IMR-90 (cell line): ENCODE measurements at regions not wholly inside any gene's neighbourhood (a gene's known extent, or its start where the extent isn't known, plus 50 kb on each side); places are given as distances from the start of the nearest gene placed in this dataset.

Experiments
- ATAC-seq: fragments of 200-7000 bp; cut with Tn5 transposase; 2 replicates; pipeline ENCODE4 v1.9.1; 2020; ENCODE audit warnings: low read depth, mild to moderate bottlenecking, moderate library complexity
- BruUV-seq: library from RNA; stranded (reverse); fragments of 400-500 nt; replicated peaks from 2 replicates; lab custom pipeline; 2021; lab: Mats Ljungman, UMichigan
- CTCF ChIA-PET: fragments of 300-600 bp; formaldehyde crosslinking; extraction: SDS; loops from one replicate; lab custom pipeline; 2021; ENCODE audit warnings: antibody characterized with exemption; lab: Yijun Ruan, JAX
- POLR2A ChIA-PET: fragments of 300-600 bp; sonication (Branson Sonifier 250); formaldehyde crosslinking; loops from one replicate; lab custom pipeline; 2022; ENCODE audit warnings: antibody characterized with exemption; ENCODE audit not compliant: unreplicated experiment; lab: Charles Lee
- DNase-seq: peaks from one replicate; pipeline ENCODE4 v3.0.0; 2013
- H2AFZ ChIP-seq: replicated peaks from 2 replicates; pipeline ENCODE3; 2013; ENCODE audit warnings: low read length, mild to moderate bottlenecking; ENCODE audit not compliant: poor library complexity
- H2AK5ac ChIP-seq: 2 replicates; pipeline ENCODE4 v1.6.1; 2013; ENCODE audit warnings: low read depth, low read length, inconsistent platforms
- H2AK9ac ChIP-seq: replicated peaks from 2 replicates; pipeline ENCODE3; 2013; ENCODE audit warnings: mild to moderate bottlenecking, low read depth, low read length, moderate library complexity; ENCODE audit not compliant: poor library complexity
- H2BK120ac ChIP-seq: 2 replicates; pipeline ENCODE4 v1.6.1; 2013; ENCODE audit warnings: low read depth, low read length, inconsistent platforms
- H2BK15ac ChIP-seq: 3 replicates; pipeline ENCODE4 v1.6.1; 2013; ENCODE audit warnings: low read depth, low read length, inconsistent platforms
- H2BK20ac ChIP-seq: 2 replicates; pipeline ENCODE4 v1.6.1; 2013; ENCODE audit warnings: low read depth, mild to moderate bottlenecking, inconsistent platforms, low read length, moderate library complexity
- H2BK5ac ChIP-seq: 2 replicates; pipeline ENCODE4 v1.6.1; 2013; ENCODE audit warnings: mild to moderate bottlenecking, low read depth, low read length, inconsistent platforms; ENCODE audit not compliant: poor library complexity, severe bottlenecking
- H3K14ac ChIP-seq: replicated peaks from 2 replicates; pipeline ENCODE4 v1.6.1; 2013; ENCODE audit warnings: low read depth, low read length, inconsistent platforms
- H3K18ac ChIP-seq: 2 replicates; pipeline ENCODE4 v1.6.1; 2013; ENCODE audit warnings: low read depth, low read length, control low read depth
- H3K23ac ChIP-seq: 2 replicates; pipeline ENCODE4 v1.6.1; 2013; ENCODE audit warnings: low read depth, low read length, inconsistent platforms
- H3K27ac ChIP-seq: 2 replicates; pipeline ENCODE4 v1.5.1; 2013; ENCODE audit warnings: mild to moderate bottlenecking, control low read depth, low read length; ENCODE audit not compliant: insufficient read depth
- H3K27me3 ChIP-seq: 2 replicates; pipeline ENCODE4 v1.6.1; 2013; ENCODE audit warnings: low read length; ENCODE audit not compliant: control insufficient read depth, insufficient read depth
- H3K36me3 ChIP-seq: 2 replicates; pipeline ENCODE4 v1.6.1; 2013; ENCODE audit warnings: low read length, mixed read lengths; ENCODE audit not compliant: control insufficient read depth, insufficient read depth
- H3K4ac ChIP-seq: 2 replicates; pipeline ENCODE4 v1.6.1; 2013; ENCODE audit warnings: low read depth, low read length, inconsistent platforms
- H3K4me1 ChIP-seq: 2 replicates; pipeline ENCODE4 v1.6.1; 2013; ENCODE audit warnings: low read length, mixed read lengths; ENCODE audit not compliant: control insufficient read depth, insufficient read depth
- H3K4me2 ChIP-seq: 2 replicates; pipeline ENCODE4 v1.6.1; 2013; ENCODE audit warnings: low read depth, mild to moderate bottlenecking, control low read depth, low read length, moderate library complexity
- H3K4me3 ChIP-seq: 2 replicates; pipeline ENCODE4 v1.5.1; 2013; ENCODE audit warnings: low read depth, mild to moderate bottlenecking, control low read depth, low read length, moderate library complexity; ENCODE audit not compliant: insufficient read depth
- H3K56ac ChIP-seq: 2 replicates; pipeline ENCODE4 v1.6.1; 2013; ENCODE audit warnings: low read length, inconsistent platforms; ENCODE audit not compliant: insufficient read depth; ENCODE audit errors: extremely low read depth
- H3K79me1 ChIP-seq, 2 experiments: 2 replicates each; pipeline ENCODE4 v1.6.1; 2013; ENCODE audit warnings: low read length in 2 of 2, inconsistent platforms in 1 of 2, low read depth in 1 of 2
- H3K9ac ChIP-seq: 2 replicates; pipeline ENCODE4 v1.6.1; 2013; ENCODE audit warnings: low read depth, low read length, control low read depth
- H3K9me1 ChIP-seq: 2 replicates; pipeline ENCODE4 v1.6.1; 2013; ENCODE audit warnings: low read length, inconsistent platforms; ENCODE audit not compliant: insufficient read depth
- H3K9me3 ChIP-seq: 2 replicates; pipeline ENCODE4 v1.6.1; 2013; ENCODE audit warnings: low read length; ENCODE audit not compliant: control insufficient read depth, insufficient read depth
- H4K20me1 ChIP-seq: 2 replicates; pipeline ENCODE4 v1.6.1; 2013; ENCODE audit warnings: low read length, inconsistent platforms; ENCODE audit not compliant: insufficient read depth
- H4K5ac ChIP-seq: 2 replicates; pipeline ENCODE4 v1.6.1; 2013; ENCODE audit warnings: mild to moderate bottlenecking, low read depth, low read length, control low read depth
- H4K8ac ChIP-seq, 2 experiments: 2 replicates each; pipeline ENCODE4 v1.6.1; 2013; ENCODE audit warnings: low read depth in 2 of 2, low read length in 2 of 2, control low read depth in 1 of 2, inconsistent platforms in 1 of 2
- H4K91ac ChIP-seq: 2 replicates; pipeline ENCODE4 v1.6.1; 2013; ENCODE audit warnings: low read depth, low read length, inconsistent platforms; ENCODE audit not compliant: insufficient read depth
- BHLHE40 ChIP-seq: fragments of 150-350 bp; IDR thresholded peaks from 2 replicates; pipeline ENCODE4 v1.6.1; 2016; ENCODE audit warnings: mild to moderate bottlenecking, low read depth, low read length
- CHD1 ChIP-seq: IDR thresholded peaks from 2 replicates; pipeline ENCODE4 v1.6.1; 2012; ENCODE audit warnings: low read depth, low read length, improper control_type of control experiment
- ELK1 ChIP-seq: fragments of 150-350 bp; IDR thresholded peaks from 2 replicates; pipeline ENCODE4 v1.6.1; 2016; ENCODE audit warnings: low read depth, mild to moderate bottlenecking, low read length, moderate library complexity, borderline replicate concordance
- FOS ChIP-seq: fragments of 150-350 bp; IDR thresholded peaks from 2 replicates; pipeline ENCODE4 v1.6.1; 2016; ENCODE audit warnings: low read depth, low read length
- MAFK ChIP-seq: IDR thresholded peaks from 2 replicates; pipeline ENCODE4 v1.6.1; 2012; ENCODE audit warnings: low read depth, low read length, improper control_type of control experiment
- MAZ ChIP-seq: IDR thresholded peaks from 2 replicates; pipeline ENCODE4 v1.6.1; 2012; ENCODE audit warnings: low read depth, mild to moderate bottlenecking, low read length, improper control_type of control experiment, moderate library complexity, borderline replicate concordance
- MXI1 ChIP-seq: IDR thresholded peaks from 2 replicates; pipeline ENCODE4 v1.6.1; 2012; ENCODE audit warnings: low read depth, mild to moderate bottlenecking, low read length, moderate library complexity, borderline replicate concordance
- NFE2L2 ChIP-seq: fragments of 150-350 bp; IDR thresholded peaks from 2 replicates; pipeline ENCODE4 v1.6.1; 2016; ENCODE audit warnings: low read depth, mild to moderate bottlenecking, low read length
- POLR2A ChIP-seq: IDR thresholded peaks from 2 replicates; pipeline ENCODE4 v1.6.1; 2012; ENCODE audit warnings: mild to moderate bottlenecking, low read depth, low read length
- RAD21 ChIP-seq: IDR thresholded peaks from 2 replicates; pipeline ENCODE4 v1.6.1; 2012; ENCODE audit warnings: low read length, improper control_type of control experiment
- RCOR1 ChIP-seq: IDR thresholded peaks from 2 replicates; pipeline ENCODE4 v1.6.1; 2012; ENCODE audit warnings: mild to moderate bottlenecking, low read length, improper control_type of control experiment; ENCODE audit not compliant: insufficient replicate concordance
- RFX5 ChIP-seq: IDR thresholded peaks from 2 replicates; pipeline ENCODE4 v1.8.0; 2012; ENCODE audit warnings: low read depth, mild to moderate bottlenecking, low read length, moderate library complexity
- USF2 ChIP-seq: fragments of 150-350 bp; IDR thresholded peaks from 2 replicates; pipeline ENCODE4 v1.6.1; 2017; ENCODE audit warnings: mild to moderate bottlenecking, antibody characterized with exemption, low read length, low read depth
- WGBS, 2 experiments: methylation state at CpG; one replicate each; pipeline versions ENCODE4 v1.1.5 to v1.1.7; 2013; ENCODE audit warnings: missing lambda C conversion rate in 2 of 2; ENCODE audit not compliant: insufficient read length in 1 of 2; ENCODE audit errors: extremely low coverage in 2 of 2; 5-methylcytosine and 5-hydroxymethylcytosine counted together
- dilution Hi-C: fragments of 300-500 bp; cut with HindIII; formaldehyde crosslinking; loops from one replicate; pipeline ENCODE4 v1.14.3; 2018; ENCODE audit warnings: low sequenced_read_pairs; ENCODE audit not compliant: unreplicated experiment
- in situ Hi-C: fragments of 300-500 bp; cut with MboI; formaldehyde crosslinking; loops from 3 replicates; pipeline ENCODE4 v1.14.3; 2019; ENCODE audit warnings: low sequenced_read_pairs, inconsistent platforms, mixed read lengths
- intact Hi-C: fragments of 100-400 bp; cut with micrococcal nuclease; formaldehyde crosslinking; loops from 2 replicates; pipeline ENCODE4 v1.10.0; 2022
- TF ChIP-seq, protein P1 (sequence below): conservative IDR thresholded peaks from 2 replicates; pipeline ENCODE4 v1.5.1; 2012; ENCODE audit warnings: mild to moderate bottlenecking, low read depth, low read length, improper control_type of control experiment

- Histone ChIP-seq H3K79me1 (no peaks in the 10 kb centered on the region), H4K8ac (no peak overlapping the region), H3K56ac (no peak overlapping the region), H3K23ac (no peak overlapping the region), H3K4me2 (no peak overlapping the region), H2AK5ac (no peak overlapping the region), H3K27ac (no peak overlapping the region), H3K4ac (no peak overlapping the region), H3K18ac (no peak overlapping the region), H2BK120ac (no peak overlapping the region), H3K36me3 (no peaks in the 10 kb centered on the region), H3K4me3 (no peak overlapping the region), H4K91ac (no peak overlapping the region), H3K4me1 (0 out of 2 replicates have a peak, but pooled peaks cover 2% of the 10 kb centered on the region), H3K9me3 (no peaks in the 10 kb centered on the region), H3K9ac (no peak overlapping the region), H3K27me3 (no peaks in the 10 kb centered on the region), H2BK15ac (no peak overlapping the region), H2AK9ac (no peak overlapping the region), H3K9me1 (no peaks in the 10 kb centered on the region), H2BK20ac (no peak overlapping the region), H3K14ac (no peak overlapping the region), H2BK5ac (no peak overlapping the region), H4K20me1 (no peaks in the 10 kb centered on the region), H2AFZ (no peak overlapping the region), H4K5ac (no peak overlapping the region)
- intact Hi-C loops (no loop called here), in situ Hi-C loops (no loop called here), dilution Hi-C loops (no loop called here)
- no TSS peak for BruUV-seq
- no CpG with 5 or more reads among the region's 2 CpGs for whole genome bisulfite sequencing, 2 experiments
- DNase-seq (no peak), ATAC-seq (no peak)
- POLR2A ChIA-PET = no interaction called here
- TF ChIP-seq MXI1 (no peak), POLR2A (no peak), USF2 (no peak), RCOR1 (no peak), BHLHE40 (no peak), ELK1 (no peak), MAZ (no peak), MAFK (no peak), RAD21 (no peak), FOS (no peak), RFX5 (no peak), CHD1 (no peak), NFE2L2 (no peak)
- TF ChIP-seq, protein P1, sequence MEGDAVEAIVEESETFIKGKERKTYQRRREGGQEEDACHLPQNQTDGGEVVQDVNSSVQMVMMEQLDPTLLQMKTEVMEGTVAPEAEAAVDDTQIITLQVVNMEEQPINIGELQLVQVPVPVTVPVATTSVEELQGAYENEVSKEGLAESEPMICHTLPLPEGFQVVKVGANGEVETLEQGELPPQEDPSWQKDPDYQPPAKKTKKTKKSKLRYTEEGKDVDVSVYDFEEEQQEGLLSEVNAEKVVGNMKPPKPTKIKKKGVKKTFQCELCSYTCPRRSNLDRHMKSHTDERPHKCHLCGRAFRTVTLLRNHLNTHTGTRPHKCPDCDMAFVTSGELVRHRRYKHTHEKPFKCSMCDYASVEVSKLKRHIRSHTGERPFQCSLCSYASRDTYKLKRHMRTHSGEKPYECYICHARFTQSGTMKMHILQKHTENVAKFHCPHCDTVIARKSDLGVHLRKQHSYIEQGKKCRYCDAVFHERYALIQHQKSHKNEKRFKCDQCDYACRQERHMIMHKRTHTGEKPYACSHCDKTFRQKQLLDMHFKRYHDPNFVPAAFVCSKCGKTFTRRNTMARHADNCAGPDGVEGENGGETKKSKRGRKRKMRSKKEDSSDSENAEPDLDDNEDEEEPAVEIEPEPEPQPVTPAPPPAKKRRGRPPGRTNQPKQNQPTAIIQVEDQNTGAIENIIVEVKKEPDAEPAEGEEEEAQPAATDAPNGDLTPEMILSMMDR = no peak
- CTCF ChIA-PET = no interaction called here
Measured at GRCh38 chr1:218699865-218700264, 354.7 kb downstream of the TGFB2 start.
